H9 (cell line): ENCODE measurements at regions not wholly inside any gene's neighbourhood (a gene's known extent, or its start where the extent isn't known, plus 50 kb on each side); places are given as distances from the start of the nearest gene placed in this dataset.

ENCODE experiments used
- DNase-seq: peaks from one replicate; pipeline ENCODE4 v3.0.0-alpha.2; 2017
- H2AFZ ChIP-seq: one replicate; pipeline ENCODE4 v1.6.1; 2013; ENCODE audit warnings: mild to moderate bottlenecking, low read length, control low read depth, moderate library complexity
- H2AK5ac ChIP-seq: 2 replicates; pipeline ENCODE4 v1.6.1; 2013; ENCODE audit warnings: low read length, control low read depth, mixed read lengths; ENCODE audit not compliant: insufficient read length
- H2BK120ac ChIP-seq: one replicate; pipeline ENCODE4 v1.6.1; 2013; ENCODE audit warnings: low read depth, mild to moderate bottlenecking, low read length, control low read depth, inconsistent platforms; ENCODE audit not compliant: poor library complexity, severe bottlenecking
- H2BK12ac ChIP-seq: 2 replicates; pipeline ENCODE4 v1.6.1; 2013; ENCODE audit warnings: low read length, control low read depth, mixed read lengths, low read depth; ENCODE audit not compliant: insufficient read length
- H2BK15ac ChIP-seq: 2 replicates; pipeline ENCODE4 v1.6.1; 2013; ENCODE audit warnings: low read depth, low read length, control low read depth
- H2BK20ac ChIP-seq: one replicate; pipeline ENCODE4 v1.6.1; 2013; ENCODE audit warnings: low read depth, mild to moderate bottlenecking, low read length, control low read depth, inconsistent platforms; ENCODE audit not compliant: poor library complexity, severe bottlenecking
- H2BK5ac ChIP-seq: 2 replicates; pipeline ENCODE4 v1.6.1; 2013; ENCODE audit warnings: low read length, control low read depth, mixed read lengths; ENCODE audit not compliant: insufficient read length
- H3K14ac ChIP-seq: 2 replicates; pipeline ENCODE4 v1.6.1; 2013; ENCODE audit warnings: low read length, control low read depth; ENCODE audit not compliant: insufficient read depth
- H3K18ac ChIP-seq: 2 replicates; pipeline ENCODE4 v1.6.1; 2013; ENCODE audit warnings: low read depth, mild to moderate bottlenecking, mixed read lengths, low read length, control low read depth; ENCODE audit not compliant: insufficient read length
- H3K23ac ChIP-seq: 2 replicates; pipeline ENCODE4 v1.6.1; 2013; ENCODE audit warnings: low read length, control low read depth, mixed read lengths, low read depth; ENCODE audit not compliant: insufficient read length
- H3K23me2 ChIP-seq: 2 replicates; pipeline ENCODE4 v1.6.1; 2013; ENCODE audit warnings: low read depth, mild to moderate bottlenecking, mixed read lengths, low read length, control low read depth; ENCODE audit not compliant: insufficient read length, poor library complexity, severe bottlenecking
- H3K27ac ChIP-seq: 2 replicates; pipeline ENCODE4 v1.5.1; 2013; ENCODE audit warnings: low read length, control low read depth, mixed read lengths, low read depth; ENCODE audit not compliant: insufficient read length
- H3K27me3 ChIP-seq: 2 replicates; pipeline ENCODE4 v1.6.1; 2013; ENCODE audit warnings: low read length, control low read depth, inconsistent platforms; ENCODE audit not compliant: insufficient read depth
- H3K4ac ChIP-seq: 2 replicates; pipeline ENCODE4 v1.6.1; 2013; ENCODE audit warnings: low read depth, mild to moderate bottlenecking, control low read depth, inconsistent platforms, low read length, moderate library complexity
- H3K4me1 ChIP-seq: 2 replicates; pipeline ENCODE4 v1.6.1; 2013; ENCODE audit warnings: low read length, control low read depth, inconsistent platforms; ENCODE audit not compliant: insufficient read depth
- H3K4me2 ChIP-seq: 2 replicates; pipeline ENCODE4 v1.6.1; 2013; ENCODE audit warnings: low read length, control low read depth, mixed read lengths; ENCODE audit not compliant: insufficient read length, insufficient read depth
- H3K56ac ChIP-seq: 2 replicates; pipeline ENCODE4 v1.6.1; 2013; ENCODE audit warnings: low read depth, mild to moderate bottlenecking, mixed read lengths, low read length, control low read depth; ENCODE audit not compliant: insufficient read length
- H3K79me1 ChIP-seq: 2 replicates; pipeline ENCODE4 v1.6.1; 2013; ENCODE audit warnings: low read depth, mild to moderate bottlenecking, moderate library complexity, low read length, control low read depth, inconsistent platforms; ENCODE audit not compliant: insufficient read depth, poor library complexity, severe bottlenecking
- H3K79me2 ChIP-seq: 2 replicates; pipeline ENCODE4 v1.6.1; 2013; ENCODE audit warnings: low read length, control low read depth, inconsistent platforms; ENCODE audit not compliant: insufficient read depth
- H3K9ac ChIP-seq: 2 replicates; pipeline ENCODE4 v1.6.1; 2013; ENCODE audit warnings: low read length, control low read depth, mixed read lengths; ENCODE audit not compliant: insufficient read length; ENCODE audit errors: extremely low read depth
- H3K9me3 ChIP-seq: one replicate; pipeline ENCODE4 v1.6.1; 2013; ENCODE audit warnings: low read depth, low read length, inconsistent platforms; ENCODE audit not compliant: control insufficient read depth
- H3T11ph ChIP-seq: one replicate; pipeline ENCODE4 v1.6.1; 2013; ENCODE audit warnings: mild to moderate bottlenecking, low read length, control low read depth, inconsistent platforms
- H4K20me1 ChIP-seq: one replicate; pipeline ENCODE4 v1.6.1; 2013; ENCODE audit not compliant: control insufficient read depth, insufficient read length, insufficient read depth
- H4K5ac ChIP-seq: 2 replicates; pipeline ENCODE4 v1.6.1; 2013; ENCODE audit warnings: low read depth, mild to moderate bottlenecking, mixed read lengths, low read length, control low read depth; ENCODE audit not compliant: insufficient read length
- H4K8ac ChIP-seq: replicated peaks from 2 replicates; pipeline ENCODE4 v1.6.1; 2013; ENCODE audit warnings: low read length, control low read depth, mixed read lengths, low read depth; ENCODE audit not compliant: insufficient read length
- H4K91ac ChIP-seq: 2 replicates; pipeline ENCODE4 v1.6.1; 2013; ENCODE audit warnings: low read depth, mild to moderate bottlenecking, moderate library complexity, mixed read lengths, low read length, control low read depth; ENCODE audit not compliant: insufficient read length
- H3K27ac Mint-ChIP-seq, 3 experiments: 2 replicates in 2 of 3; 3 replicates in 1 of 3; pipeline ENCODE4 v1.8.0; 2020 to 2021; ENCODE audit warnings: mixed read lengths in 3 of 3, mild to moderate bottlenecking in 1 of 3, moderate library complexity in 1 of 3
- H3K27me3 Mint-ChIP-seq: 2 replicates; pipeline ENCODE4 v1.8.0; 2021; ENCODE audit warnings: low read depth, mild to moderate bottlenecking, moderate library complexity, mixed read lengths
- H3K36me3 Mint-ChIP-seq, 3 experiments: 2 replicates in 2 of 3; 3 replicates in 1 of 3; pipeline ENCODE4 v1.8.0; 2020 to 2021; ENCODE audit warnings: low read depth in 3 of 3, mixed read lengths in 3 of 3; ENCODE audit not compliant: insufficient read depth in 1 of 3
- H3K4me1 Mint-ChIP-seq, 2 experiments: 2 replicates each; pipeline ENCODE4 v1.8.0; 2020; ENCODE audit warnings: mixed read lengths in 2 of 2
- H3K4me3 Mint-ChIP-seq, 2 experiments: 2 replicates in 1 of 2; 3 replicates in 1 of 2; pipeline ENCODE4 v1.8.0; 2020 to 2021; ENCODE audit warnings: mild to moderate bottlenecking in 2 of 2, mixed read lengths in 2 of 2, moderate library complexity in 1 of 2
- H3K9me3 Mint-ChIP-seq, 2 experiments: 2 replicates in 1 of 2; 3 replicates in 1 of 2; pipeline ENCODE4 v1.8.0; 2020; ENCODE audit warnings: mild to moderate bottlenecking in 2 of 2, mixed read lengths in 2 of 2, moderate library complexity in 1 of 2
- WGBS: extraction: QIAGEN DNeasy Blood & Tissue Kit; methylation state at CpG from one replicate; pipeline ENCODE4 v1.1.7; 2013; ENCODE audit warnings: missing lambda C conversion rate, low lambda C conversion rate, mixed read lengths; ENCODE audit not compliant: insufficient read length; ENCODE audit errors: extremely low coverage; 5-methylcytosine and 5-hydroxymethylcytosine counted together
- TF ChIP-seq, protein P1 (sequence below): fragments of 200-600 bp; sonication (generic); conservative IDR thresholded peaks from 3 replicates; pipeline ENCODE4 v1.8.0; 2021; ENCODE audit warnings: antibody characterized with exemption, mild to moderate bottlenecking

GRCh38 chr13:102962430-102962829 lies 103.8 kb downstream of the SLC10A2 start:
- H2BK120ac ChIP-seq: no peak overlapping the region
- H3K27me3 ChIP-seq: no peaks in the 10 kb centered on the region
- H3K9ac ChIP-seq: no peak overlapping the region
- no peak overlapping the region for H3K14ac ChIP-seq
- no peak overlapping the region for H2BK15ac ChIP-seq
- H3K4me2 ChIP-seq: no peak overlapping the region
- H3K18ac ChIP-seq: no peak overlapping the region
- no peaks in the 10 kb centered on the region for H3K4me1 ChIP-seq
- H2AFZ ChIP-seq: no peak overlapping the region
- H4K5ac ChIP-seq: no peak overlapping the region
- H3K23ac ChIP-seq: no peak overlapping the region
- Mint-ChIP-seq H3K36me3 (no peaks in the 10 kb centered on the region), H3K27ac (no peak overlapping the region), H3K4me3 (no peak overlapping the region), H3K27me3 (no peaks in the 10 kb centered on the region), H3K4me1 (peaks cover 0 to 3% of the 10 kb centered on the region in 2 experiments; a peak in 1 of 4 replicates), H3K9me3 (no peaks in the 10 kb centered on the region)
- H3K23me2 ChIP-seq: no peaks in the 10 kb centered on the region
- H2AK5ac ChIP-seq: no peak overlapping the region
- H3K79me2 ChIP-seq: no peaks in the 10 kb centered on the region
- WGBS: no CpG with 5 or more reads among the region's 2 CpGs
- no peak overlapping the region for H2BK12ac ChIP-seq
- TF ChIP-seq, protein P1, sequence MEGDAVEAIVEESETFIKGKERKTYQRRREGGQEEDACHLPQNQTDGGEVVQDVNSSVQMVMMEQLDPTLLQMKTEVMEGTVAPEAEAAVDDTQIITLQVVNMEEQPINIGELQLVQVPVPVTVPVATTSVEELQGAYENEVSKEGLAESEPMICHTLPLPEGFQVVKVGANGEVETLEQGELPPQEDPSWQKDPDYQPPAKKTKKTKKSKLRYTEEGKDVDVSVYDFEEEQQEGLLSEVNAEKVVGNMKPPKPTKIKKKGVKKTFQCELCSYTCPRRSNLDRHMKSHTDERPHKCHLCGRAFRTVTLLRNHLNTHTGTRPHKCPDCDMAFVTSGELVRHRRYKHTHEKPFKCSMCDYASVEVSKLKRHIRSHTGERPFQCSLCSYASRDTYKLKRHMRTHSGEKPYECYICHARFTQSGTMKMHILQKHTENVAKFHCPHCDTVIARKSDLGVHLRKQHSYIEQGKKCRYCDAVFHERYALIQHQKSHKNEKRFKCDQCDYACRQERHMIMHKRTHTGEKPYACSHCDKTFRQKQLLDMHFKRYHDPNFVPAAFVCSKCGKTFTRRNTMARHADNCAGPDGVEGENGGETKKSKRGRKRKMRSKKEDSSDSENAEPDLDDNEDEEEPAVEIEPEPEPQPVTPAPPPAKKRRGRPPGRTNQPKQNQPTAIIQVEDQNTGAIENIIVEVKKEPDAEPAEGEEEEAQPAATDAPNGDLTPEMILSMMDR: no peak
- H4K20me1 ChIP-seq: no peaks in the 10 kb centered on the region
- H4K8ac ChIP-seq: no peak overlapping the region
- H3K79me1 ChIP-seq: no peaks in the 10 kb centered on the region
- H3K27ac ChIP-seq: no peak overlapping the region
- no peak for DNase-seq
- H3T11ph ChIP-seq: no peak overlapping the region
- H2BK20ac ChIP-seq: no peak overlapping the region
- no peak overlapping the region for H2BK5ac ChIP-seq
- no peak overlapping the region for H3K4ac ChIP-seq
- no peak overlapping the region for H4K91ac ChIP-seq
- H3K9me3 ChIP-seq: no peaks in the 10 kb centered on the region
- no peak overlapping the region for H3K56ac ChIP-seq
